ENCODE measurements at regions not wholly inside any gene's neighbourhood (a gene's known extent, or its start where the extent isn't known, plus 50 kb on each side); places are given as distances from the start of the nearest gene placed in this dataset.

- no peak for DNase-seq (ENCODE audit: low spot score)
- in situ Hi-C loops (cut with MboI; ENCODE audit: low pct_unique_long_range_greater_than_20kb, low sequenced_read_pairs, unreplicated experiment), result no loop called here
- no peak for TF ChIP-seq CTCF (IDR thresholded peaks at IDR 0.05; ENCODE audit: extremely low read depth, insufficient read depth, missing control alignments)
These were observed 136.5 kb upstream of the CPEB2 start for GRCh38 chr4:14865804-14866203.

GRCh38 chr4:14867847-14868246 is 134.4 kb upstream of the CPEB2 start:
- no peak for DNase-seq (ENCODE audit: low spot score)
- TF ChIP-seq CTCF (IDR thresholded peaks at IDR 0.05; ENCODE audit: extremely low read depth, insufficient read depth, missing control alignments), result no peak

GRCh38 chr4:14868426-14869395 is 133.6 kb upstream of the CPEB2 start:
- in situ Hi-C loops (cut with MboI; ENCODE audit: low pct_unique_long_range_greater_than_20kb, low sequenced_read_pairs, unreplicated experiment), result no loop called here
- TF ChIP-seq CTCF (IDR thresholded peaks at IDR 0.05; ENCODE audit: extremely low read depth, insufficient read depth, missing control alignments), result no peak

More at GRCh38 chr4:14867847-14868246, 134.4 kb upstream of the CPEB2 start:
- in situ Hi-C loops (cut with MboI; ENCODE audit: low pct_unique_long_range_greater_than_20kb, low sequenced_read_pairs, unreplicated experiment), result no loop called here

GRCh38 chr4:14871676-14872430 is 130.4 kb upstream of the CPEB2 start:
- in situ Hi-C loops (cut with MboI; ENCODE audit: low pct_unique_long_range_greater_than_20kb, low sequenced_read_pairs, unreplicated experiment), result no loop called here
- no peak for DNase-seq (ENCODE audit: low spot score)
- TF ChIP-seq CTCF (IDR thresholded peaks at IDR 0.05; ENCODE audit: extremely low read depth, insufficient read depth, missing control alignments), result peak; percentile 39

More at GRCh38 chr4:14868426-14869395, 133.6 kb upstream of the CPEB2 start:
- DNase-seq (ENCODE audit: low spot score), result no peak

GRCh38 chr4:14874990-14875389 is 127.3 kb upstream of the CPEB2 start:
- in situ Hi-C loops (cut with MboI; ENCODE audit: low pct_unique_long_range_greater_than_20kb, low sequenced_read_pairs, unreplicated experiment), result no loop called here
- no peak for DNase-seq (ENCODE audit: low spot score)

More at GRCh38 chr4:14874990-14875389, 127.3 kb upstream of the CPEB2 start:
- TF ChIP-seq CTCF (IDR thresholded peaks at IDR 0.05; ENCODE audit: extremely low read depth, insufficient read depth, missing control alignments), result no peak
